ENCODE measurements at regions not wholly inside any gene's neighbourhood (a gene's known extent, or its start where the extent isn't known, plus 50 kb on each side); places are given as distances from the start of the nearest gene placed in this dataset.
"Not testable (repeated sequence)": the region's sequence is repeated elsewhere in the genome, so short reads cannot be mapped to it uniquely, and the experiment has no call there.

GRCh38 chr4:30869387-30869786 is 149.2 kb downstream of the PCDH7 start:
- not testable (repeated sequence) for H3K36me3 ChIP-seq (ENCODE audit: control insufficient read depth in 3 of 3, insufficient read depth in 2 of 3, low read depth in 1 of 3, low read length in 3 of 3); H3K4me3 ChIP-seq (ENCODE audit: low read depth in 1 of 3, low read length in 3 of 3); DNase-seq; H3K27ac ChIP-seq (ENCODE audit: low read depth in 1 of 3, low read length in 2 of 3); H3K27me3 ChIP-seq (ENCODE audit: control insufficient read depth in 3 of 3, insufficient read depth in 3 of 3, low read length in 3 of 3); FAIRE-seq; H3K9me3 ChIP-seq (ENCODE audit: control insufficient read depth in 2 of 2, insufficient read depth in 1 of 2, low read depth in 1 of 2, low read length in 1 of 2)
- 73 to 92% (median 74%) methylated on average over 1 of the region's 1 CpG for WGBS, 3 donors
- peaks cover 0 to 15% (median 0%) of the 10 kb centered on the region in 3 donors for H3K4me1 ChIP-seq (ENCODE audit: control insufficient read depth in 3 of 3, insufficient read depth in 2 of 3, low read depth in 1 of 3, low read length in 2 of 3)

DNA sequence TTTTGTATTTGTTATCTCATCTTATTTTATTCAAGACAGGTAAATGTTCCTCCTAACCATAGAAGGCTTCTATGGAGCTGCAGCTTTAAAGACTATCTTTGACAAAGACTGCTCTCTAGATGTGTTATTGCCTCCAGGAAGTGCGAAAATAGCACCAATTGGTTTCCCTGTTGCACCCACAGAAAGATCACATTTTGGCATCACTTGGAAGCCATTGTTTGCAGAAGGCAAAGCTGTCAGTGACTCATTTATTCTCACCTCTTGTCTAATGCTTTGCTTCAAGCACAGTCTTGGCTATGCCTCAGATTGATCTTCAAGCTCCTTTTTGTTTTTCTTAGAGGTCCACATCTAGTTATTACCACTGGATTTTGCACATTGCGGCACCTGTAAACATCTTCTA is 150.3 kb downstream of the PCDH7 start:
- Histone ChIP-seq H3K4me1 (ENCODE audit: control insufficient read depth in 3 of 3, insufficient read depth in 2 of 3, low read depth in 1 of 3, low read length in 2 of 3) (peaks cover 0 to 15% (median 0%) of the 10 kb centered on the region in 3 donors), H3K27ac (ENCODE audit: low read depth in 1 of 3, low read length in 2 of 3) (no peak overlapping the region), H3K36me3 (ENCODE audit: control insufficient read depth in 3 of 3, insufficient read depth in 2 of 3, low read depth in 1 of 3, low read length in 3 of 3) (no peaks in the 10 kb centered on the region), H3K9me3 (ENCODE audit: control insufficient read depth in 2 of 2, insufficient read depth in 1 of 2, low read depth in 1 of 2, low read length in 1 of 2) (no peaks in the 10 kb centered on the region), H3K27me3 (ENCODE audit: control insufficient read depth in 3 of 3, insufficient read depth in 3 of 3, low read length in 3 of 3) (no peaks in the 10 kb centered on the region), H3K4me3 (ENCODE audit: low read depth in 1 of 3, low read length in 3 of 3) (no peak overlapping the region)
- WGBS, 3 donors = 80 to 87% (median 83%) methylated on average over 2 of the region's 2 CpGs
- DNase-seq (no peak), FAIRE-seq (no peak)

DNA sequence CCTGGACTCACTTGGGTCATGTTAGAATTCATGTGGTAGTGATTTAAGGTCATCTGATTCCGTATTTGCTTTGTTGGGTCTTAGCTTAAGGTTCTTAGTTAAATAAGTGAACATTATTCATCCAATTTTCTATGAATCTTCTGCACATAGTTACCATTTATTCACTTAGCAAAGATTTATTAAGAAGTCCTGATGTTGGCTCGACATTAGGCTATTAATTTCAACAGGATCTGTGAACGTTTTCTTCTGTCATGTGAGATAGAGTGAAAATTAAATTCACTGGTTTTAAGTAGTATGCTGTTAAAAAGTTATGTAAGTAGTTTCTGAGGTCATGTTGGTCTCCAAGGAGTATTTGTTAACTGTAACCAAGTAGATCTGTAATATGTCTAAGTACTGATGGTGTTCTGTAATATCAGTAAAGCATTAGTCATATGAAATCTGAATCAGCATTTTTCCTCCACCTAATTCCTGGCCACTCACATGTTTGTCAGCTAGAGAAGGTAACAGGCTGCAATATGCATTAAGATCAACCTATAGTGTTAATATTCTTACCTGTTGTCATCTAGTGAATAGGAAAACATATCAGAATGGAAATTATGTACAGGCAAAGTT is 155.6 kb downstream of the PCDH7 start:
- H3K27ac ChIP-seq (ENCODE audit: low read depth in 1 of 3, low read length in 2 of 3) = no peak overlapping the region
- FAIRE-seq = no peak
- no peak for DNase-seq
- 60 to 73% (median 68%) methylated on average over 3 of the region's 3 CpGs for WGBS, 3 donors
- H3K4me3 ChIP-seq (ENCODE audit: low read depth in 1 of 3, low read length in 3 of 3) = no peak overlapping the region
- no peaks in the 10 kb centered on the region for H3K36me3 ChIP-seq (ENCODE audit: control insufficient read depth in 3 of 3, insufficient read depth in 2 of 3, low read depth in 1 of 3, low read length in 3 of 3)
- H3K4me1 ChIP-seq (ENCODE audit: control insufficient read depth in 3 of 3, insufficient read depth in 2 of 3, low read depth in 1 of 3, low read length in 2 of 3) = no peaks in the 10 kb centered on the region
- no peaks in the 10 kb centered on the region for H3K9me3 ChIP-seq (ENCODE audit: control insufficient read depth in 2 of 2, insufficient read depth in 1 of 2, low read depth in 1 of 2, low read length in 1 of 2)
- H3K27me3 ChIP-seq (ENCODE audit: control insufficient read depth in 3 of 3, insufficient read depth in 3 of 3, low read length in 3 of 3) = no peaks in the 10 kb centered on the region

GRCh38 chr4:30879855-30880598 is 159.9 kb downstream of the PCDH7 start:
- Histone ChIP-seq H3K27ac (ENCODE audit: low read depth in 1 of 3, low read length in 2 of 3) (no peak overlapping the region), H3K4me1 (ENCODE audit: control insufficient read depth in 3 of 3, insufficient read depth in 2 of 3, low read depth in 1 of 3, low read length in 2 of 3) (no peaks in the 10 kb centered on the region), H3K9me3 (ENCODE audit: control insufficient read depth in 2 of 2, insufficient read depth in 1 of 2, low read depth in 1 of 2, low read length in 1 of 2) (no peaks in the 10 kb centered on the region), H3K4me3 (ENCODE audit: low read depth in 1 of 3, low read length in 3 of 3) (no peak overlapping the region), H3K36me3 (ENCODE audit: control insufficient read depth in 3 of 3, insufficient read depth in 2 of 3, low read depth in 1 of 3, low read length in 3 of 3) (no peaks in the 10 kb centered on the region), H3K27me3 (ENCODE audit: control insufficient read depth in 3 of 3, insufficient read depth in 3 of 3, low read length in 3 of 3) (no peaks in the 10 kb centered on the region)
- DNase-seq (no peak), FAIRE-seq (no peak)

- no peak for DNase-seq
- FAIRE-seq = no peak
- H3K36me3 ChIP-seq (ENCODE audit: control insufficient read depth in 3 of 3, insufficient read depth in 2 of 3, low read depth in 1 of 3, low read length in 3 of 3) = no peaks in the 10 kb centered on the region
- H3K4me1 ChIP-seq (ENCODE audit: control insufficient read depth in 3 of 3, insufficient read depth in 2 of 3, low read depth in 1 of 3, low read length in 2 of 3) = no peaks in the 10 kb centered on the region
- no peak overlapping the region for H3K27ac ChIP-seq (ENCODE audit: low read depth in 1 of 3, low read length in 2 of 3)
- no peaks in the 10 kb centered on the region for H3K27me3 ChIP-seq (ENCODE audit: control insufficient read depth in 3 of 3, insufficient read depth in 3 of 3, low read length in 3 of 3)
- 71 to 73% (median 72%) methylated on average over 2 of the region's 2 CpGs for WGBS, 3 donors
- H3K4me3 ChIP-seq (ENCODE audit: low read depth in 1 of 3, low read length in 3 of 3) = no peak overlapping the region
- H3K9me3 ChIP-seq (ENCODE audit: control insufficient read depth in 2 of 2, insufficient read depth in 1 of 2, low read depth in 1 of 2, low read length in 1 of 2) = no peaks in the 10 kb centered on the region
These were observed 161.8 kb downstream of the PCDH7 start for GRCh38 chr4:30881985-30882384.

DNA sequence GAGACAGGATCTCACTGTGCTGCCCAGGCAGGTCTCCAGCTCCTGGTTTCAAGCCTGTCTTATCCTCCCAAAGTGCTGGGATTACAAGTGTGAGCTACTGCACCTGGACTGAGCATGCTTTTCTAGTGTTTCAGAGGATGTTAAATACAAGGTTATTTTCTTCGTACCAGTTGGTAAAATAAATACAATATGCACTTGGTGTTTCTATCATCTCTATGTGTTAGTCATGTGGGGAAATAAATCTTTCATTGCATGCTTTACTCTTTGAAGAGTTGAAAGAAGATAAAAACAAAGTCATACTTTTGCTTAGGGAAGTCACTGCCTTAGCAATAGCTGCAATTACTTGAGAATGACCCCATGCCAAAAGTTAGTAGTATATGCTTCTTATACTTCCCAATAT is 162.3 kb downstream of the PCDH7 start:
- Histone ChIP-seq H3K36me3 (ENCODE audit: control insufficient read depth in 3 of 3, insufficient read depth in 2 of 3, low read depth in 1 of 3, low read length in 3 of 3) (no peaks in the 10 kb centered on the region), H3K27ac (ENCODE audit: low read depth in 1 of 3, low read length in 2 of 3) (no peak overlapping the region), H3K27me3 (ENCODE audit: control insufficient read depth in 3 of 3, insufficient read depth in 3 of 3, low read length in 3 of 3) (no peaks in the 10 kb centered on the region), H3K4me1 (ENCODE audit: control insufficient read depth in 3 of 3, insufficient read depth in 2 of 3, low read depth in 1 of 3, low read length in 2 of 3) (no peaks in the 10 kb centered on the region), H3K9me3 (ENCODE audit: control insufficient read depth in 2 of 2, insufficient read depth in 1 of 2, low read depth in 1 of 2, low read length in 1 of 2) (no peaks in the 10 kb centered on the region), H3K4me3 (ENCODE audit: low read depth in 1 of 3, low read length in 3 of 3) (no peak overlapping the region)
- DNase-seq (no peak), FAIRE-seq (no peak)
- 80 to 88% (median 85%) methylated on average over 1 of the region's 1 CpG for WGBS, 3 donors

DNA sequence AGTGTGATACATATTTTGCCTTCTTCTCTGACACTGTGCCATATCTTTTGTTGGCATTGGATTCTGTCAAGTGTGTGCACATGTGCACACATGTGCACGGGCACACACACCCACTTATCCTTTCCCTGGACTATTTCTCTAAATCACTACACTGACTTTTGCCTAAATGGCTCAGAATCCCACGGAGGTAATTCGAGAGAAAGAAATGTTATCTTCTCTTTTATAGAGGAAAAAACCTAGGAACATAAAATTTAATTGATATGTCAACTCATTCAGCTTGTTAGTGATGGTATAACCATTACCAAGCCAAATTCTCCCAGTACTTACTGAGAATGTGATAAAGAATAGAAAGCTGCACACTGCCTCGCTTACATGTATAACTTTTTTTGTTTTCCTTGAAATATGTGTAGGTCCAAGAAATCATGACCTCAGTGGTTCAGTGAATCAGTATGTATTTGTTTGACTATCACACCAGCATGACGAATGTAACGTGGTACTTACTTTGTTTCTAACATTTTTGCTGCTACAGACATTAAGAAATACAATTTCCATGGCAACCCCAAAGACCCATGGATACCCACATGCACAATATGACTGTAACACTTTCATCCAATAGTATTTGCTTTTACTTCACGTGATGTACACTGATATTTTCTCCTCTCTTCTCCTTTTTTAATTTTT is 163.0 kb downstream of the PCDH7 start:
- Histone ChIP-seq H3K27me3 (ENCODE audit: control insufficient read depth in 3 of 3, insufficient read depth in 3 of 3, low read length in 3 of 3) (no peaks in the 10 kb centered on the region), H3K36me3 (ENCODE audit: control insufficient read depth in 3 of 3, insufficient read depth in 2 of 3, low read depth in 1 of 3, low read length in 3 of 3) (no peaks in the 10 kb centered on the region), H3K9me3 (ENCODE audit: control insufficient read depth in 2 of 2, insufficient read depth in 1 of 2, low read depth in 1 of 2, low read length in 1 of 2) (no peaks in the 10 kb centered on the region), H3K4me1 (ENCODE audit: control insufficient read depth in 3 of 3, insufficient read depth in 2 of 3, low read depth in 1 of 3, low read length in 2 of 3) (no peaks in the 10 kb centered on the region), H3K27ac (ENCODE audit: low read depth in 1 of 3, low read length in 2 of 3) (no peak overlapping the region), H3K4me3 (ENCODE audit: low read depth in 1 of 3, low read length in 3 of 3) (no peak overlapping the region)
- FAIRE-seq = no peak
- DNase-seq = no peak
- 76 to 85% (median 82%) methylated on average over 7 of the region's 7 CpGs for WGBS, 3 donors

GRCh38 chr4:30901461-30902451 is 181.6 kb downstream of the PCDH7 start:
- Histone ChIP-seq H3K4me3 (ENCODE audit: low read depth in 1 of 3, low read length in 3 of 3) (no peak overlapping the region), H3K36me3 (ENCODE audit: control insufficient read depth in 3 of 3, insufficient read depth in 2 of 3, low read depth in 1 of 3, low read length in 3 of 3) (no peaks in the 10 kb centered on the region), H3K9me3 (ENCODE audit: control insufficient read depth in 2 of 2, insufficient read depth in 1 of 2, low read depth in 1 of 2, low read length in 1 of 2) (no peaks in the 10 kb centered on the region), H3K27me3 (ENCODE audit: control insufficient read depth in 3 of 3, insufficient read depth in 3 of 3, low read length in 3 of 3) (no peaks in the 10 kb centered on the region), H3K4me1 (ENCODE audit: control insufficient read depth in 3 of 3, insufficient read depth in 2 of 3, low read depth in 1 of 3, low read length in 2 of 3) (peaks cover 0 to 18% (median 4%) of the 10 kb centered on the region in 3 donors), H3K27ac (ENCODE audit: low read depth in 1 of 3, low read length in 2 of 3) (peak overlapping the region in 1 of 3 donors; percentile 75)
- FAIRE-seq (no peak), DNase-seq (peak; percentile 66 to 74)
- 17 to 51% (median 33%) methylated on average over 10 of the region's 10 CpGs for WGBS, 3 donors

Data from small intestine (tissue), 7 donors.